Colonic mucosa (tissue), 4 donors: ENCODE measurements at regions not wholly inside any gene's neighbourhood (a gene's known extent, or its start where the extent isn't known, plus 50 kb on each side); places are given as distances from the start of the nearest gene placed in this dataset.

Experiments used
- DNase-seq: peaks from one replicate; pipeline ENCODE4 v3.0.0-alpha.2; 2020
- H3K27ac ChIP-seq: fragments of 200-600 bp; one replicate; pipeline ENCODE4 v1.8.0; 2021
- H3K27me3 ChIP-seq: fragments of 200-600 bp; one replicate; pipeline ENCODE4 v1.8.0; 2021
- H3K36me3 ChIP-seq: fragments of 200-600 bp; one replicate; pipeline ENCODE4 v1.8.0; 2021
- H3K4me1 ChIP-seq: fragments of 200-600 bp; one replicate; pipeline ENCODE4 v1.8.0; 2021; ENCODE audit warnings: mild to moderate bottlenecking
- H3K4me3 ChIP-seq: fragments of 200-600 bp; one replicate; pipeline ENCODE4 v1.8.0; 2021
- H3K9ac ChIP-seq, 2 donors: one replicate each; pipeline ENCODE4 v1.7.0; 2013; ENCODE audit warnings: control low read depth in 2 of 2, low read depth in 2 of 2, low read length in 2 of 2
- H3K9me3 ChIP-seq: fragments of 200-600 bp; one replicate; pipeline ENCODE4 v1.8.0; 2021
- CTCF ChIP-seq: fragments of 200-600 bp; IDR thresholded peaks from one replicate; pipeline ENCODE4 v1.8.0; 2022; ENCODE audit warnings: antibody characterized with exemption, mild to moderate bottlenecking
- intact Hi-C: fragments of 100-400 bp; cut with DNase I; formaldehyde crosslinking; loops from one replicate; pipeline ENCODE4 v1.14.1; 2022
- donor health status: healthy.
- donor health status: DM: no; HTN: no; CAD: no.
- donor health status: DM: no; HTN: no; CAD: no.

- H3K4me3 ChIP-seq, result no peak overlapping the region
- no peak for DNase-seq
- intact Hi-C loops, result no loop called here
- no peaks in the 10 kb centered on the region for H3K4me1 ChIP-seq
- no peak overlapping the region for H3K27ac ChIP-seq
- H3K27me3 ChIP-seq, result no peaks in the 10 kb centered on the region
- H3K9me3 ChIP-seq, result no peaks in the 10 kb centered on the region
- no peak overlapping the region for H3K9ac ChIP-seq
- no peak for TF ChIP-seq CTCF
- H3K36me3 ChIP-seq, result no peaks in the 10 kb centered on the region
Observed at GRCh38 chr5:109987970-109988369, 298.2 kb downstream of the MAN2A1 start.

- H3K9ac ChIP-seq, result no peak overlapping the region
- no peaks in the 10 kb centered on the region for H3K27me3 ChIP-seq
- H3K4me3 ChIP-seq, result no peak overlapping the region
- DNase-seq, result no peak
- H3K27ac ChIP-seq, result no peak overlapping the region
- H3K36me3 ChIP-seq, result no peaks in the 10 kb centered on the region
- intact Hi-C loops, result no loop called here
- TF ChIP-seq CTCF, result no peak
- no peaks in the 10 kb centered on the region for H3K9me3 ChIP-seq
- no peaks in the 10 kb centered on the region for H3K4me1 ChIP-seq
Observed at GRCh38 chr5:109989161-109989560, 299.4 kb downstream of the MAN2A1 start.

GRCh38 chr5:109989994-109990722, 300.4 kb downstream of the MAN2A1 start:
- H3K9me3 ChIP-seq, result no peaks in the 10 kb centered on the region
- H3K9ac ChIP-seq, result no peak overlapping the region
- intact Hi-C loops, result no loop called here
- no peaks in the 10 kb centered on the region for H3K4me1 ChIP-seq
- no peak for DNase-seq
- H3K4me3 ChIP-seq, result no peak overlapping the region
- H3K36me3 ChIP-seq, result no peaks in the 10 kb centered on the region
- H3K27ac ChIP-seq, result no peak overlapping the region
- no peaks in the 10 kb centered on the region for H3K27me3 ChIP-seq
- TF ChIP-seq CTCF, result no peak

- Histone ChIP-seq H3K4me3 (no peak overlapping the region), H3K9ac (no peak overlapping the region), H3K27me3 (no peaks in the 10 kb centered on the region), H3K27ac (no peak overlapping the region), H3K9me3 (no peaks in the 10 kb centered on the region), H3K36me3 (no peaks in the 10 kb centered on the region), H3K4me1 (no peaks in the 10 kb centered on the region)
- no peak for DNase-seq
- TF ChIP-seq CTCF, result no peak
- intact Hi-C loops, result no loop called here
Observed at GRCh38 chr5:109990723-109991359, 301.1 kb downstream of the MAN2A1 start.

- H3K9me3 ChIP-seq, result no peaks in the 10 kb centered on the region
- H3K4me1 ChIP-seq, result no peaks in the 10 kb centered on the region
- H3K4me3 ChIP-seq, result no peak overlapping the region
- no peaks in the 10 kb centered on the region for H3K27me3 ChIP-seq
- TF ChIP-seq CTCF, result no peak
- H3K9ac ChIP-seq, result no peak overlapping the region
- H3K27ac ChIP-seq, result no peak overlapping the region
- DNase-seq, result no peak
- intact Hi-C loops, result no loop called here
- no peaks in the 10 kb centered on the region for H3K36me3 ChIP-seq
Observed at GRCh38 chr5:109992264-109992915, 302.7 kb downstream of the MAN2A1 start.
